HG02970 (cell line): ENCODE measurements at regions not wholly inside any gene's neighbourhood (a gene's known extent, or its start where the extent isn't known, plus 50 kb on each side); places are given as distances from the start of the nearest gene placed in this dataset.

ENCODE experiments used
- ATAC-seq: cut with Tn5 transposase; IDR thresholded peaks from one replicate; pipeline ENCODE4 v1.9.1; 2021; ENCODE audit warnings: mild to moderate bottlenecking, moderate library complexity, moderate number of reproducible peaks; ENCODE audit not compliant: unreplicated experiment, low FRiP score

GRCh38 chr18:41391616-41392595 lies 563.1 kb upstream of the PIK3C3 start:
- ATAC-seq, result no peak

- ATAC-seq, result no peak
These were observed 564.7 kb upstream of the PIK3C3 start for GRCh38 chr18:41390309-41390708.

- ATAC-seq, result no peak
These were observed 576.4 kb upstream of the PIK3C3 start for GRCh38 chr18:41378598-41378997.

GRCh38 chr18:41373612-41374011 lies 581.4 kb upstream of the PIK3C3 start:
- ATAC-seq, result no peak

- no peak for ATAC-seq
These were observed 582.9 kb upstream of the PIK3C3 start for GRCh38 chr18:41372046-41372665.

GRCh38 chr18:41371156-41372045 lies 583.6 kb upstream of the PIK3C3 start:
- ATAC-seq, result no peak

GRCh38 chr18:41370740-41371139 lies 584.3 kb upstream of the PIK3C3 start:
- no peak for ATAC-seq

GRCh38 chr18:41357708-41358107 lies 597.3 kb upstream of the PIK3C3 start:
- ATAC-seq, result no peak

- no peak for ATAC-seq
These were observed 601.1 kb upstream of the PIK3C3 start for GRCh38 chr18:41353777-41354528.

- no peak for ATAC-seq
These were observed 603.6 kb upstream of the PIK3C3 start for GRCh38 chr18:41351430-41351829.

- ATAC-seq, result no peak
These were observed 608.0 kb upstream of the PIK3C3 start for GRCh38 chr18:41347057-41347456.

GRCh38 chr18:41343808-41344207 lies 611.2 kb upstream of the PIK3C3 start:
- ATAC-seq, result no peak

GRCh38 chr18:41338341-41338740 lies 616.7 kb upstream of the PIK3C3 start:
- no peak for ATAC-seq

GRCh38 chr18:41331661-41332060 lies 623.4 kb upstream of the PIK3C3 start:
- no peak for ATAC-seq

GRCh38 chr18:41326311-41326710 lies 628.7 kb upstream of the PIK3C3 start:
- no peak for ATAC-seq

GRCh38 chr18:41324934-41325333 lies 630.1 kb upstream of the PIK3C3 start:
- ATAC-seq, result no peak

- no peak for ATAC-seq
These were observed 630.8 kb upstream of the PIK3C3 start for GRCh38 chr18:41324020-41324791.

- no peak for ATAC-seq
These were observed 632.0 kb upstream of the PIK3C3 start for GRCh38 chr18:41323044-41323443.

- ATAC-seq, result no peak
These were observed 634.9 kb upstream of the PIK3C3 start for GRCh38 chr18:41320100-41320499.
